ENCODE measurements at regions not wholly inside any gene's neighbourhood (a gene's known extent, or its start where the extent isn't known, plus 50 kb on each side); places are given as distances from the start of the nearest gene placed in this dataset.

DNA sequence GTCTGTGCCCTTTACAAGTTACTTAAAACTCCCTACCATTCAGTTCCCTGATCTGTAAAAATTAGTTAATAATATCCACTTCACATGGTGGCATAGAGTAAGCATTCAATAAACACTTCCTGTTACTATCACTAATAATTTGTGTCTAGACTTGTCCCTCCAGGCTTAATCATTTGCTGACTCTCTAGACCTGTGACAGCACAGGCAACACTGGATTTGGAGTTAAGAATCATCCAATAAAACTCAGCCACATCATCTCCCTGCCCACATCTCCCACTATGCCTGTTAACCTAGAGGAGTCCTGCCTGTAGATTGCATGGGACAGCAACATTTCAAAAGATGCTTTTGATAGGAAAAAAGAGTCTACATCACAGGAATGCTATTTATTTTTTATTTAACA lies 564.6 kb downstream of the MFSD1 start:
- no peaks in the 10 kb centered on the region for H3F3A ChIP-seq (replicated peaks; ENCODE audit: low read depth)
- no peaks in the 10 kb centered on the region for H3K9me2 ChIP-seq (ENCODE audit: insufficient read depth)
- H3K27me3 ChIP-seq (ENCODE audit: insufficient read depth), result no peaks in the 10 kb centered on the region
- H3K27ac ChIP-seq (ENCODE audit: low read depth), result no peak overlapping the region
- no peaks in the 10 kb centered on the region for H3K4me1 ChIP-seq (ENCODE audit: insufficient read depth)
- no peak overlapping the region for H3K27ac Mint-ChIP-seq
- no peaks in the 10 kb centered on the region for H3K36me3 Mint-ChIP-seq (ENCODE audit: low read depth)
- no peak overlapping the region for H2AFZ ChIP-seq
- no peaks in the 10 kb centered on the region for H4K20me1 ChIP-seq (replicated peaks; ENCODE audit: insufficient read depth)
- no peak overlapping the region for H3K4me3 ChIP-seq
- TF ChIP-seq CREB1 (CRISPR knock-in tag; IDR thresholded peaks at IDR 0.05; ENCODE audit: low read depth) (no peak), JUNB (IDR thresholded peaks at IDR 0.05; ENCODE audit: unreplicated experiment) (no peak), ETS1 (IDR thresholded peaks at IDR 0.05) (no peak), ZNF114 (CRISPR knock-in tag; IDR thresholded peaks at IDR 0.05) (no peak), POLR2AphosphoS5 (IDR thresholded peaks at IDR 0.05; ENCODE audit: low read depth) (no peak), ZNF331 (CRISPR knock-in tag; IDR thresholded peaks at IDR 0.05; ENCODE audit: low read depth) (no peak), NANOG (IDR thresholded peaks at IDR 0.05; ENCODE audit: borderline replicate concordance) (no peak), ZNF462 (CRISPR knock-in tag; IDR thresholded peaks at IDR 0.05) (no peak), STAT1 (IDR thresholded peaks at IDR 0.05; ENCODE audit: unreplicated experiment) (no peak), EZH2 (IDR thresholded peaks at IDR 0.05; ENCODE audit: low read depth, unreplicated experiment) (no peak), EZH2phosphoT487 (IDR thresholded peaks at IDR 0.05; ENCODE audit: unreplicated experiment) (no peak)
- TF ChIP-seq, protein P1, sequence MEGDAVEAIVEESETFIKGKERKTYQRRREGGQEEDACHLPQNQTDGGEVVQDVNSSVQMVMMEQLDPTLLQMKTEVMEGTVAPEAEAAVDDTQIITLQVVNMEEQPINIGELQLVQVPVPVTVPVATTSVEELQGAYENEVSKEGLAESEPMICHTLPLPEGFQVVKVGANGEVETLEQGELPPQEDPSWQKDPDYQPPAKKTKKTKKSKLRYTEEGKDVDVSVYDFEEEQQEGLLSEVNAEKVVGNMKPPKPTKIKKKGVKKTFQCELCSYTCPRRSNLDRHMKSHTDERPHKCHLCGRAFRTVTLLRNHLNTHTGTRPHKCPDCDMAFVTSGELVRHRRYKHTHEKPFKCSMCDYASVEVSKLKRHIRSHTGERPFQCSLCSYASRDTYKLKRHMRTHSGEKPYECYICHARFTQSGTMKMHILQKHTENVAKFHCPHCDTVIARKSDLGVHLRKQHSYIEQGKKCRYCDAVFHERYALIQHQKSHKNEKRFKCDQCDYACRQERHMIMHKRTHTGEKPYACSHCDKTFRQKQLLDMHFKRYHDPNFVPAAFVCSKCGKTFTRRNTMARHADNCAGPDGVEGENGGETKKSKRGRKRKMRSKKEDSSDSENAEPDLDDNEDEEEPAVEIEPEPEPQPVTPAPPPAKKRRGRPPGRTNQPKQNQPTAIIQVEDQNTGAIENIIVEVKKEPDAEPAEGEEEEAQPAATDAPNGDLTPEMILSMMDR (conservative IDR thresholded peaks at IDR 0.05; ENCODE audit: low read depth in 2 of 2), result no peak
- H3K4me3 Mint-ChIP-seq, result no peak overlapping the region
- no peaks in the 10 kb centered on the region for H3K27me3 Mint-ChIP-seq (ENCODE audit: insufficient read depth, low read depth, poor library complexity)
- no peaks in the 10 kb centered on the region for H3K79me2 ChIP-seq (replicated peaks; ENCODE audit: insufficient read depth)
- H3K9me3 Mint-ChIP-seq, result no peaks in the 10 kb centered on the region
- H3K36me3 ChIP-seq (ENCODE audit: insufficient read depth), result no peaks in the 10 kb centered on the region
- ATAC-seq, result no peak
- no peak overlapping the region for H3K4me2 ChIP-seq
- H3K4me1 Mint-ChIP-seq, result no peaks in the 10 kb centered on the region
- no peak for DNase-seq (ENCODE audit: low spot score)
